ENCODE measurements at regions not wholly inside any gene's neighbourhood (a gene's known extent, or its start where the extent isn't known, plus 50 kb on each side); places are given as distances from the start of the nearest gene placed in this dataset.

DNA sequence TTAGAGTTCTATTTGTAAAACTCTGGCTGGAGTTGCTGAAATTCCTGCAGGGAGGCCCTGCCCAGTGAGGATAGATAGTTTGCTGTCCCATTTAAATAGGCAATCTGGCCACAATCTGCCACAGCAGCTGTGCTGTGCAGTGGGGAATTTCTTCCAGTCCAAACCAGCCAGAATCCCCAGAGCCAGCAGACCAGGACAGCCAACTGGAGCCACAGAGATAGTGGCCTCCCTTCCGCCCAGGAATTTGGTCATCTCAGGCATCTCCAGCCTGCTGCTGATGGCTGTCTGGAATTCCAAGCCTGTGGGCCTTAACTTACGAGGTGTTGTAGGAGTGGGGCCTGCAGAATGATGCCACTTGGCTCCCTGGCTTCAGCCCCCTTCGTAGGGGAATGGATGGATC, 643.4 kb downstream of the DNAJB9 start:
- Mint-ChIP-seq H3K27ac (no peak overlapping the region), H3K36me3 (no peaks in the 10 kb centered on the region), H3K4me3 (no peak overlapping the region), H3K27me3 (ENCODE audit: insufficient read depth, low read depth) (no peaks in the 10 kb centered on the region), H3K9me3 (no peaks in the 10 kb centered on the region), H3K4me1 (no peaks in the 10 kb centered on the region)
- DNase-seq (ENCODE audit: low spot score) = peak; percentile 10
- Histone ChIP-seq H4K20me1 (ENCODE audit: low read depth) (no peaks in the 10 kb centered on the region), H3K79me2 (ENCODE audit: low read depth) (no peaks in the 10 kb centered on the region), H2AFZ (replicated peaks) (peak overlapping the region; percentile 34), H3K27ac (no peak overlapping the region), H3K9ac (no peak overlapping the region), H3K4me1 (no peaks in the 10 kb centered on the region), H3K27me3 (no peaks in the 10 kb centered on the region), H3K9me3 (ENCODE audit: low read depth) (no peaks in the 10 kb centered on the region), H3K4me2 (no peak overlapping the region), H3F3A (ENCODE audit: low read depth) (no peaks in the 10 kb centered on the region), H3K36me3 (no peaks in the 10 kb centered on the region), H3K4me3 (no peak overlapping the region)
- no peak for TF ChIP-seq EZH2phosphoT487 (IDR thresholded peaks at IDR 0.05)
- TF ChIP-seq, protein P1, sequence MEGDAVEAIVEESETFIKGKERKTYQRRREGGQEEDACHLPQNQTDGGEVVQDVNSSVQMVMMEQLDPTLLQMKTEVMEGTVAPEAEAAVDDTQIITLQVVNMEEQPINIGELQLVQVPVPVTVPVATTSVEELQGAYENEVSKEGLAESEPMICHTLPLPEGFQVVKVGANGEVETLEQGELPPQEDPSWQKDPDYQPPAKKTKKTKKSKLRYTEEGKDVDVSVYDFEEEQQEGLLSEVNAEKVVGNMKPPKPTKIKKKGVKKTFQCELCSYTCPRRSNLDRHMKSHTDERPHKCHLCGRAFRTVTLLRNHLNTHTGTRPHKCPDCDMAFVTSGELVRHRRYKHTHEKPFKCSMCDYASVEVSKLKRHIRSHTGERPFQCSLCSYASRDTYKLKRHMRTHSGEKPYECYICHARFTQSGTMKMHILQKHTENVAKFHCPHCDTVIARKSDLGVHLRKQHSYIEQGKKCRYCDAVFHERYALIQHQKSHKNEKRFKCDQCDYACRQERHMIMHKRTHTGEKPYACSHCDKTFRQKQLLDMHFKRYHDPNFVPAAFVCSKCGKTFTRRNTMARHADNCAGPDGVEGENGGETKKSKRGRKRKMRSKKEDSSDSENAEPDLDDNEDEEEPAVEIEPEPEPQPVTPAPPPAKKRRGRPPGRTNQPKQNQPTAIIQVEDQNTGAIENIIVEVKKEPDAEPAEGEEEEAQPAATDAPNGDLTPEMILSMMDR (IDR thresholded peaks at IDR 0.05) = no peak
- TF ChIP-seq EZH2 (IDR thresholded peaks at IDR 0.05) = no peak

DNA sequence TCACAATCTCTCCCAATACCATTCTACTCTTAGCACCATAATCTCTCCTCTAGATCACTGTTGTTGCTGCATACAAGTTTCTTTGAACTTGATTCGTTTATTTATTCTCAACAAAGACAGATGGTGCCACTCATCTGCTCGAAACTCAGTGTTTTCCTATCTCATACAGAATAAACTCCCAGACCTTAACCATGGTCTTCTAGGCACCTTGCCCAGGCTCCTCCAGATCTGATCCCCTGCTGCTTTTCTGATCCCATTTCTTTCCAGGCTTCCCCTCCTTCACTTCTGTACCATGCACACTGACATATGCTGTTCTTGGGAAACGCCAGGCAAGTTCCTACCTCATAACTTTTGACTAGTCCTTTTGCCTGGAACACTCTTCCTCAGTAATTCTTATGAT, 645.7 kb downstream of the DNAJB9 start:
- Histone ChIP-seq H2AFZ (replicated peaks) (no peak overlapping the region), H3K4me3 (no peak overlapping the region), H3K27me3 (no peaks in the 10 kb centered on the region), H3K4me1 (no peaks in the 10 kb centered on the region), H3K9me3 (ENCODE audit: low read depth) (no peaks in the 10 kb centered on the region), H3K4me2 (no peak overlapping the region), H4K20me1 (ENCODE audit: low read depth) (no peaks in the 10 kb centered on the region), H3F3A (ENCODE audit: low read depth) (no peaks in the 10 kb centered on the region), H3K79me2 (ENCODE audit: low read depth) (no peaks in the 10 kb centered on the region), H3K27ac (no peak overlapping the region), H3K9ac (no peak overlapping the region), H3K36me3 (no peaks in the 10 kb centered on the region)
- H3K27me3 Mint-ChIP-seq (ENCODE audit: insufficient read depth, low read depth) = no peaks in the 10 kb centered on the region
- H3K9me3 Mint-ChIP-seq = no peaks in the 10 kb centered on the region
- no peak for TF ChIP-seq EZH2phosphoT487 (IDR thresholded peaks at IDR 0.05)
- TF ChIP-seq, protein P1 (IDR thresholded peaks at IDR 0.05) = no peak
- TF ChIP-seq EZH2 (IDR thresholded peaks at IDR 0.05) = no peak
- no peak overlapping the region for H3K27ac Mint-ChIP-seq
- H3K4me3 Mint-ChIP-seq = no peak overlapping the region
- no peaks in the 10 kb centered on the region for H3K4me1 Mint-ChIP-seq
- no peak for DNase-seq (ENCODE audit: low spot score)
- H3K36me3 Mint-ChIP-seq = no peaks in the 10 kb centered on the region

DNA sequence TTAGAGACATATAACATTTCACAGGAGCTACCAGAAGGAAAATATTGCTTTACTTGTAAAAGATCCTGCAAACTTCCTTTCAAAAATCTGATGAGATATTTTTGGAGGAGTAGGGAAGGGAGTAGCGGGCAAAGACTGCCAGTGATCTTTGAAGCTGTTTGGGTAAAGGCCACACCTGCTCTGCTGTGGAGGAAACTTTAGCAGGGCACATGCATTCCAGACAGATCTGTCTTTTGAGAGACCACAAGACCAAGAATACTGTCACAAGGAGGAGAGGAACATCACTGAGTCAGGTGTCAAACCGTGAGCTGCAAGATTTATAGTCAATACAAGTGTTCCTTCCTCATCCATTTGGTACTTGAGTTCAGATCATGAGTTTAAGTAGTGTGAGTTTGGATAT, 654.4 kb downstream of the DNAJB9 start:
- Mint-ChIP-seq H3K36me3 (no peaks in the 10 kb centered on the region), H3K4me3 (no peak overlapping the region), H3K4me1 (no peaks in the 10 kb centered on the region), H3K9me3 (peaks cover 3% of the 10 kb centered on the region), H3K27ac (no peak overlapping the region), H3K27me3 (ENCODE audit: insufficient read depth, low read depth) (no peaks in the 10 kb centered on the region)
- Histone ChIP-seq H3K4me1 (no peaks in the 10 kb centered on the region), H3K4me2 (no peak overlapping the region), H3K27me3 (no peaks in the 10 kb centered on the region), H3K9ac (no peak overlapping the region), H3K27ac (no peak overlapping the region), H3F3A (ENCODE audit: low read depth) (no peaks in the 10 kb centered on the region), H3K4me3 (no peak overlapping the region), H2AFZ (replicated peaks) (no peak overlapping the region), H4K20me1 (ENCODE audit: low read depth) (no peaks in the 10 kb centered on the region), H3K9me3 (ENCODE audit: low read depth) (no peaks in the 10 kb centered on the region), H3K79me2 (ENCODE audit: low read depth) (no peaks in the 10 kb centered on the region), H3K36me3 (no peaks in the 10 kb centered on the region)
- TF ChIP-seq EZH2phosphoT487 (IDR thresholded peaks at IDR 0.05) (no peak), EZH2 (IDR thresholded peaks at IDR 0.05) (no peak)
- TF ChIP-seq, protein P1 (IDR thresholded peaks at IDR 0.05) = no peak
- DNase-seq (ENCODE audit: low spot score) = no peak

DNA sequence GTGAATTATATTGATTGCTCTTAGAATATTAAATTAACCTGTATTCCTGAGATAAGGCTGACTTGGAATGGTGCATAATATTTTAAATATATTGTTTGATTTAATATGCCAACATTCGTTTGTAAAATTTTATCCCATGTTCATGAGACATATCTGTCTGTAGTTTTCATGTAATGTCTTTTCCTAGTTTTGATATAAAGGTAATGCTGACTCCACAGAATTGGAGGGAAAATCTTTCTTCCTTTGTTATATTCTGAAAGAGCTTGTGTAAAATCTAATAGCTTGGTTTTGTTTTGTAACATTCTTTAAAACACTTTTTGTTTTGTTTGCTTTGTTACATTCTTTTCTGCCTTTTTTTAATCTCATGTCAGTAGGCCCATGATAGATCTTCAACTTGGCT, 657.0 kb downstream of the DNAJB9 start:
- no peaks in the 10 kb centered on the region for H3K9me3 ChIP-seq (ENCODE audit: low read depth)
- Mint-ChIP-seq H3K9me3 (peaks cover 8% of the 10 kb centered on the region), H3K27ac (no peak overlapping the region), H3K4me3 (no peak overlapping the region), H3K4me1 (no peaks in the 10 kb centered on the region), H3K36me3 (no peaks in the 10 kb centered on the region), H3K27me3 (ENCODE audit: insufficient read depth, low read depth) (no peaks in the 10 kb centered on the region)
- no peak overlapping the region for H3K9ac ChIP-seq
- H3K4me1 ChIP-seq = no peaks in the 10 kb centered on the region
- no peak overlapping the region for H3K4me2 ChIP-seq
- H3K79me2 ChIP-seq (ENCODE audit: low read depth) = no peaks in the 10 kb centered on the region
- no peak for TF ChIP-seq EZH2 (IDR thresholded peaks at IDR 0.05)
- TF ChIP-seq, protein P1 (IDR thresholded peaks at IDR 0.05) = no peak
- TF ChIP-seq EZH2phosphoT487 (IDR thresholded peaks at IDR 0.05) = no peak
- H3F3A ChIP-seq (ENCODE audit: low read depth) = no peaks in the 10 kb centered on the region
- H3K27ac ChIP-seq = no peak overlapping the region
- H3K4me3 ChIP-seq = no peak overlapping the region
- no peaks in the 10 kb centered on the region for H3K36me3 ChIP-seq
- no peaks in the 10 kb centered on the region for H3K27me3 ChIP-seq
- no peak overlapping the region for H2AFZ ChIP-seq (replicated peaks)
- no peak for DNase-seq (ENCODE audit: low spot score)
- H4K20me1 ChIP-seq (ENCODE audit: low read depth) = no peaks in the 10 kb centered on the region

Measured in neural progenitor cell (in vitro differentiated cells).